Epithelial cell of esophagus (primary cell): ENCODE measurements at regions not wholly inside any gene's neighbourhood (a gene's known extent, or its start where the extent isn't known, plus 50 kb on each side); places are given as distances from the start of the nearest gene placed in this dataset.

Source experiments
- DNase-seq: peaks from one replicate; pipeline ENCODE4 v3.0.0; 2010; ENCODE audit warnings: low read depth
- H3K4me3 ChIP-seq: 2 replicates; pipeline ENCODE4 v1.5.1; 2011; ENCODE audit warnings: mild to moderate bottlenecking, low read length, control low read depth
- CTCF ChIP-seq: IDR thresholded peaks from 2 replicates; pipeline ENCODE4 v1.5.1; 2011; ENCODE audit warnings: low read depth, mild to moderate bottlenecking, low read length, control low read depth, inconsistent platforms; ENCODE audit not compliant: insufficient read depth; ENCODE audit errors: missing control alignments

- DNase-seq = no peak
- no peak for TF ChIP-seq CTCF
- H3K4me3 ChIP-seq = no peak overlapping the region
These were observed 148.8 kb downstream of the GADD45G start for GRCh38 chr9:89753472-89754055.

- TF ChIP-seq CTCF = no peak
- no peak overlapping the region for H3K4me3 ChIP-seq
- no peak for DNase-seq
These were observed 149.4 kb downstream of the GADD45G start for GRCh38 chr9:89754193-89754592.

- no peak overlapping the region for H3K4me3 ChIP-seq
- peak; percentile 46 for DNase-seq
- no peak for TF ChIP-seq CTCF
These were observed 151.0 kb downstream of the GADD45G start for GRCh38 chr9:89755821-89756220.

- DNase-seq = no peak
- no peak for TF ChIP-seq CTCF
- H3K4me3 ChIP-seq = no peak overlapping the region
These were observed 152.2 kb downstream of the GADD45G start for GRCh38 chr9:89756891-89757537.

GRCh38 chr9:89757776-89758528, 153.1 kb downstream of the GADD45G start:
- no peak overlapping the region for H3K4me3 ChIP-seq
- DNase-seq = no peak
- no peak for TF ChIP-seq CTCF

GRCh38 chr9:89759572-89759971, 154.8 kb downstream of the GADD45G start:
- no peak overlapping the region for H3K4me3 ChIP-seq
- TF ChIP-seq CTCF = no peak
- DNase-seq = no peak
